ENCODE measurements at regions not wholly inside any gene's neighbourhood (a gene's known extent, or its start where the extent isn't known, plus 50 kb on each side); places are given as distances from the start of the nearest gene placed in this dataset.

DNA sequence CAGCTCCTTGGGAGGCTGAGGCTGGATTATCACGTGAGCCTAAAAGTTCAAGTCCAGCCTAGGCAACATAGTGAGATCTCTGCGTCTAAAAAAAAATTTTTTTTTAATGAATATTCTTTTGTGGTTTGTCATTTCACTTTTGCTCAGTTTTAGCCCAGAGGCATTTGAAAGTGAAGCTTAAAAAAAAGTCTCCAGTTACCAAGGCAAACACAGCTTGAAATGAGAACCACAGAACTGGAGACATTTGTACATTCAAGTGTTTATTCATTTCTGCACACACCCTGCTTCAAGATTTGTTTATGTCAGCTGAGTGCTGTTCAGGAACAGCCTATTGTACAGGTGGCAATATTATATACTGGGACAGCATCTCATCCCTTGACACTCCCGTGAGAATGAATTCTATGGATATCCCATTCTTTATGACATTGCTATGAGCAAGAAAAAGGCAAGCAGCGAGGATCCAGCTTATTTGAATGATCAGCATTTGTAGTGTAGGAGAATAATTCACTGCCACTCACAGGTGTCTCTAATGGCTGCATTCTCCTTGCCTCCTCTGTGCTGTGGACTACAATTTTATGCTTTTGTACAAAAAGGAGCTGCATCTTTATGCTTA is 444.8 kb upstream of the GRM7 start:
- Mint-ChIP-seq H3K27me3 (ENCODE audit: low read depth, unreplicated experiment) (no peaks in the 10 kb centered on the region), H3K9me3 (ENCODE audit: unreplicated experiment) (no peaks in the 10 kb centered on the region), H3K36me3 (ENCODE audit: low read depth, unreplicated experiment) (no peaks in the 10 kb centered on the region), H3K27ac (ENCODE audit: unreplicated experiment) (no peak overlapping the region), H3K4me1 (ENCODE audit: low read depth, unreplicated experiment) (no peaks in the 10 kb centered on the region), H3K4me3 (ENCODE audit: unreplicated experiment) (no peak overlapping the region)
- H3K9me3 ChIP-seq (ENCODE audit: insufficient read depth, low read depth, low read length): no peaks in the 10 kb centered on the region
- no peaks in the 10 kb centered on the region for H4K20me1 ChIP-seq (ENCODE audit: insufficient read depth, low read length)
- no peaks in the 10 kb centered on the region for H3K27me3 ChIP-seq (ENCODE audit: insufficient read depth, low read length)
- DNase-seq (ENCODE audit: low read depth) (no peak), FAIRE-seq (no peak)
- H3K4me1 ChIP-seq (ENCODE audit: insufficient read depth, low read length): no peaks in the 10 kb centered on the region
- H3K9ac ChIP-seq (ENCODE audit: low read length): no peak overlapping the region
- H3K4me2 ChIP-seq (ENCODE audit: low read length): no peak overlapping the region
- H3K27ac ChIP-seq (ENCODE audit: low read depth, low read length): no peak overlapping the region
- no peak overlapping the region for H2AFZ ChIP-seq (ENCODE audit: low read depth, low read length)
- no peaks in the 10 kb centered on the region for H3K79me2 ChIP-seq (ENCODE audit: insufficient read depth, low read length)
- H3K36me3 ChIP-seq (ENCODE audit: insufficient read depth, low read length): no peaks in the 10 kb centered on the region
- no peak overlapping the region for H3K4me3 ChIP-seq (ENCODE audit: insufficient read depth, low read depth, low read length)
- no peak for TF ChIP-seq EZH2 (IDR thresholded peaks at IDR 0.05; ENCODE audit: insufficient read depth, low read length)
- TF ChIP-seq, protein P1, sequence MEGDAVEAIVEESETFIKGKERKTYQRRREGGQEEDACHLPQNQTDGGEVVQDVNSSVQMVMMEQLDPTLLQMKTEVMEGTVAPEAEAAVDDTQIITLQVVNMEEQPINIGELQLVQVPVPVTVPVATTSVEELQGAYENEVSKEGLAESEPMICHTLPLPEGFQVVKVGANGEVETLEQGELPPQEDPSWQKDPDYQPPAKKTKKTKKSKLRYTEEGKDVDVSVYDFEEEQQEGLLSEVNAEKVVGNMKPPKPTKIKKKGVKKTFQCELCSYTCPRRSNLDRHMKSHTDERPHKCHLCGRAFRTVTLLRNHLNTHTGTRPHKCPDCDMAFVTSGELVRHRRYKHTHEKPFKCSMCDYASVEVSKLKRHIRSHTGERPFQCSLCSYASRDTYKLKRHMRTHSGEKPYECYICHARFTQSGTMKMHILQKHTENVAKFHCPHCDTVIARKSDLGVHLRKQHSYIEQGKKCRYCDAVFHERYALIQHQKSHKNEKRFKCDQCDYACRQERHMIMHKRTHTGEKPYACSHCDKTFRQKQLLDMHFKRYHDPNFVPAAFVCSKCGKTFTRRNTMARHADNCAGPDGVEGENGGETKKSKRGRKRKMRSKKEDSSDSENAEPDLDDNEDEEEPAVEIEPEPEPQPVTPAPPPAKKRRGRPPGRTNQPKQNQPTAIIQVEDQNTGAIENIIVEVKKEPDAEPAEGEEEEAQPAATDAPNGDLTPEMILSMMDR (IDR thresholded peaks at IDR 0.05; ENCODE audit: insufficient read depth, low read depth, low read length): no peak

DNA sequence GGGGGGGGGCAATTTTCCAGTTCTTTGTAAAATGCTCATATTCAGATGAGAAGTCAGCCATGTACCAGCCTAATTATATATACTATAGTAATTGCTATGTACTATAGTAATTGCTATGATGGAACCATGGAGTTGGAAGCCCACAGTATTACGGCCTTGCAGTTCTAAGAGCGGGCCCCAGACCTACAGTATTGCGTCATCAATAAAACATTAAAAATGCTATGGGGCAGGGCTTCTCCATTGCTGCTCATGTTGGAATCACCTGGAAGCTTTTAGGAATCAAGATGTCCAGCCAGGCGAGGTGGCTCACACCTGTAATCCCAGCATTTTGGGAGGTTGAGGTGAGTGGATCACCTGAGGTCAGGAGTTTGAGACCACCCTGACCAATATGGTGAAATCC is 443.7 kb upstream of the GRM7 start:
- no peak for FAIRE-seq
- Histone ChIP-seq H3K79me2 (ENCODE audit: insufficient read depth, low read length) (no peaks in the 10 kb centered on the region), H3K36me3 (ENCODE audit: insufficient read depth, low read length) (no peaks in the 10 kb centered on the region), H2AFZ (ENCODE audit: low read depth, low read length) (no peak overlapping the region), H3K4me1 (ENCODE audit: insufficient read depth, low read length) (no peaks in the 10 kb centered on the region), H3K4me2 (ENCODE audit: low read length) (no peak overlapping the region), H3K9me3 (ENCODE audit: insufficient read depth, low read depth, low read length) (no peaks in the 10 kb centered on the region), H3K4me3 (ENCODE audit: insufficient read depth, low read depth, low read length) (no peak overlapping the region), H3K27me3 (ENCODE audit: insufficient read depth, low read length) (no peaks in the 10 kb centered on the region), H4K20me1 (ENCODE audit: insufficient read depth, low read length) (no peaks in the 10 kb centered on the region), H3K27ac (ENCODE audit: low read depth, low read length) (no peak overlapping the region), H3K9ac (ENCODE audit: low read length) (no peak overlapping the region)
- H3K27me3 Mint-ChIP-seq (ENCODE audit: low read depth, unreplicated experiment): no peaks in the 10 kb centered on the region
- H3K4me3 Mint-ChIP-seq (ENCODE audit: unreplicated experiment): no peak overlapping the region
- no peak overlapping the region for H3K27ac Mint-ChIP-seq (ENCODE audit: unreplicated experiment)
- no peak for TF ChIP-seq EZH2 (IDR thresholded peaks at IDR 0.05; ENCODE audit: insufficient read depth, low read length)
- TF ChIP-seq, protein P1 (IDR thresholded peaks at IDR 0.05; ENCODE audit: insufficient read depth, low read depth, low read length): no peak
- no peak for DNase-seq (ENCODE audit: low read depth)
- H3K9me3 Mint-ChIP-seq (ENCODE audit: unreplicated experiment): no peaks in the 10 kb centered on the region
- H3K36me3 Mint-ChIP-seq (ENCODE audit: low read depth, unreplicated experiment): no peaks in the 10 kb centered on the region
- H3K4me1 Mint-ChIP-seq (ENCODE audit: low read depth, unreplicated experiment): no peaks in the 10 kb centered on the region

DNA sequence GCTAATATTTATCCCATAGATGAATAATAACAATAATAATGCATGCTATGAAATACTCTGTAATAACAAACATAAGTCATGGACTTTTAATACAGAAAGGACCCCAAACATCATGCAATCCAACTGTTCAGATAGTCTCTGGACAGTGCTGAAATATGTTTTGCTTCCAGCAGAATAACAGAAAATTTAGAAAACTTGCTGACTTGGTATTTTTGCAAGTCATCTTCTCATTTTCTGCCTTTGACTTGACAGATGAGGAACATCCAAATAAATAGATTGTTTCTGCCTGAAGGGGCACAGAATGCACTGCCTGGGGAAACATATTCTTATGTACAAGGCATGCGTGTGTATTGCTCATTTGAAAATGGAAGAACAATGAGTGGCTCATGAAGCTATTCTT is 442.4 kb upstream of the GRM7 start:
- H3K4me1 ChIP-seq (ENCODE audit: insufficient read depth, low read length): no peaks in the 10 kb centered on the region
- Mint-ChIP-seq H3K4me1 (ENCODE audit: low read depth, unreplicated experiment) (no peaks in the 10 kb centered on the region), H3K9me3 (ENCODE audit: unreplicated experiment) (no peaks in the 10 kb centered on the region), H3K4me3 (ENCODE audit: unreplicated experiment) (no peak overlapping the region), H3K36me3 (ENCODE audit: low read depth, unreplicated experiment) (no peaks in the 10 kb centered on the region), H3K27me3 (ENCODE audit: low read depth, unreplicated experiment) (no peaks in the 10 kb centered on the region), H3K27ac (ENCODE audit: unreplicated experiment) (no peak overlapping the region)
- no peaks in the 10 kb centered on the region for H3K36me3 ChIP-seq (ENCODE audit: insufficient read depth, low read length)
- no peak overlapping the region for H3K9ac ChIP-seq (ENCODE audit: low read length)
- FAIRE-seq (no peak), DNase-seq (ENCODE audit: low read depth) (no peak)
- H4K20me1 ChIP-seq (ENCODE audit: insufficient read depth, low read length): no peaks in the 10 kb centered on the region
- no peak overlapping the region for H3K4me2 ChIP-seq (ENCODE audit: low read length)
- TF ChIP-seq, protein P1 (IDR thresholded peaks at IDR 0.05; ENCODE audit: insufficient read depth, low read depth, low read length): no peak
- no peak for TF ChIP-seq EZH2 (IDR thresholded peaks at IDR 0.05; ENCODE audit: insufficient read depth, low read length)
- H3K79me2 ChIP-seq (ENCODE audit: insufficient read depth, low read length): no peaks in the 10 kb centered on the region
- H3K4me3 ChIP-seq (ENCODE audit: insufficient read depth, low read depth, low read length): no peak overlapping the region
- no peak overlapping the region for H2AFZ ChIP-seq (ENCODE audit: low read depth, low read length)
- no peaks in the 10 kb centered on the region for H3K27me3 ChIP-seq (ENCODE audit: insufficient read depth, low read length)
- no peaks in the 10 kb centered on the region for H3K9me3 ChIP-seq (ENCODE audit: insufficient read depth, low read depth, low read length)
- H3K27ac ChIP-seq (ENCODE audit: low read depth, low read length): no peak overlapping the region
